PC-9 (cell line): ENCODE measurements at regions not wholly inside any gene's neighbourhood (a gene's known extent, or its start where the extent isn't known, plus 50 kb on each side); places are given as distances from the start of the nearest gene placed in this dataset.

Source experiments
- BruUV-seq: library from RNA; stranded (reverse); fragments of 400-500 nt; replicated peaks from 2 replicates; lab custom pipeline; 2021; lab: Mats Ljungman, UMichigan
- CTCF ChIA-PET: fragments of 300-600 bp; sonication (Branson Sonifier 250); formaldehyde crosslinking; loops from one replicate; lab custom pipeline; 2022; ENCODE audit warnings: antibody characterized with exemption; lab: Charles Lee
- POLR2A ChIA-PET: fragments of 300-600 bp; sonication (Branson Sonifier 250); formaldehyde crosslinking; loops from one replicate; lab custom pipeline; 2022; ENCODE audit warnings: antibody characterized with exemption; ENCODE audit not compliant: unreplicated experiment; lab: Charles Lee
- DNase-seq, 2 experiments: peaks; one replicate each; pipeline versions ENCODE4 v3.0.0 to v3.0.0-alpha.2; 2015 to 2022; ENCODE audit warnings: mixed read lengths in 1 of 2
- H2AFZ ChIP-seq: fragments of 200-600 bp; sonication (generic); 2 replicates; pipeline ENCODE4 v1.8.1; 2017; ENCODE audit warnings: antibody characterized with exemption
- H3F3A ChIP-seq: fragments of 200-600 bp; sonication (generic); 2 replicates; pipeline ENCODE4 v1.8.1; 2017; ENCODE audit warnings: antibody characterized with exemption, mild to moderate bottlenecking, low read depth; ENCODE audit not compliant: insufficient read depth
- H3K27ac ChIP-seq: fragments of 200-600 bp; sonication (generic); 2 replicates; pipeline ENCODE4 v1.6.1; 2016; ENCODE audit warnings: mixed run types
- H3K27me3 ChIP-seq: fragments of 200-600 bp; sonication (generic); 2 replicates; pipeline ENCODE4 v1.6.1; 2016; ENCODE audit warnings: low read depth, mixed run types; ENCODE audit not compliant: insufficient read depth
- H3K36me3 ChIP-seq: fragments of 200-600 bp; sonication (generic); 2 replicates; pipeline ENCODE4 v1.6.1; 2016; ENCODE audit warnings: low read depth, mixed run types
- H3K4me1 ChIP-seq: fragments of 200-600 bp; sonication (generic); replicated peaks from 2 replicates; pipeline ENCODE4 v1.6.1; 2016; ENCODE audit warnings: mixed run types; ENCODE audit not compliant: insufficient read depth
- H3K4me2 ChIP-seq: fragments of 200-600 bp; sonication (generic); 2 replicates; pipeline ENCODE4 v1.6.1; 2017; ENCODE audit warnings: mixed run types
- H3K4me3 ChIP-seq: fragments of 200-600 bp; sonication (generic); 2 replicates; pipeline ENCODE4 v1.6.1; 2016; ENCODE audit warnings: mixed run types
- H3K79me2 ChIP-seq: fragments of 200-600 bp; sonication (generic); 2 replicates; pipeline ENCODE4 v1.6.1; 2017; ENCODE audit warnings: low read depth, mixed run types
- H3K9me2 ChIP-seq: fragments of 200-600 bp; sonication (generic); 2 replicates; pipeline ENCODE4 v1.8.1; 2017; ENCODE audit warnings: mild to moderate bottlenecking; ENCODE audit not compliant: insufficient read depth
- H3K9me3 ChIP-seq: fragments of 200-600 bp; sonication (generic); 2 replicates; pipeline ENCODE4 v1.8.1; 2016; ENCODE audit warnings: low read depth; ENCODE audit not compliant: insufficient read depth
- H4K20me1 ChIP-seq: fragments of 200-600 bp; sonication (generic); 2 replicates; pipeline ENCODE4 v1.8.1; 2017; ENCODE audit not compliant: insufficient read depth
- CTCF ChIP-seq: fragments of 200-600 bp; sonication (generic); conservative IDR thresholded peaks from 2 replicates; pipeline ENCODE4 v1.6.1; 2017; ENCODE audit warnings: mixed run types, antibody characterized with exemption, mild to moderate bottlenecking, moderate library complexity
- EZH2 ChIP-seq: fragments of 200-600 bp; sonication (generic); IDR thresholded peaks from 2 replicates; pipeline ENCODE4 v1.8.0; 2017; ENCODE audit warnings: antibody characterized with exemption, low read depth
- intact Hi-C: fragments of 100-400 bp; cut with micrococcal nuclease; formaldehyde crosslinking; loops from one replicate; pipeline ENCODE4 v1.10.0; 2022; ENCODE audit not compliant: unreplicated experiment

- no TSS peak for BruUV-seq
- Histone ChIP-seq H2AFZ (no peak overlapping the region), H3K27me3 (no peaks in the 10 kb centered on the region), H3K9me3 (no peaks in the 10 kb centered on the region), H3K9me2 (no peaks in the 10 kb centered on the region), H4K20me1 (no peaks in the 10 kb centered on the region), H3F3A (no peaks in the 10 kb centered on the region), H3K4me1 (no peaks in the 10 kb centered on the region), H3K36me3 (no peaks in the 10 kb centered on the region), H3K4me3 (no peak overlapping the region), H3K27ac (no peak overlapping the region), H3K79me2 (no peaks in the 10 kb centered on the region), H3K4me2 (no peak overlapping the region)
- TF ChIP-seq EZH2 (no peak), CTCF (no peak)
- DNase-seq: no peak
- POLR2A ChIA-PET: no interaction called here
- intact Hi-C loops: no loop called here
- CTCF ChIA-PET: no interaction called here
Measured at GRCh38 chr4:43835869-43836268, 612.7 kb downstream of the KCTD8 start.

- ChIA-PET POLR2A (no interaction called here), CTCF (no interaction called here)
- DNase-seq: no peak
- no peaks in the 10 kb centered on the region for H3K9me3 ChIP-seq
- no peaks in the 10 kb centered on the region for H4K20me1 ChIP-seq
- no TSS peak for BruUV-seq
- H3K4me3 ChIP-seq: no peak overlapping the region
- H3K27me3 ChIP-seq: no peaks in the 10 kb centered on the region
- no peak overlapping the region for H2AFZ ChIP-seq
- H3K4me2 ChIP-seq: no peak overlapping the region
- H3K4me1 ChIP-seq: no peaks in the 10 kb centered on the region
- TF ChIP-seq CTCF (no peak), EZH2 (no peak)
- intact Hi-C loops: no loop called here
- no peaks in the 10 kb centered on the region for H3F3A ChIP-seq
- no peaks in the 10 kb centered on the region for H3K79me2 ChIP-seq
- H3K9me2 ChIP-seq: no peaks in the 10 kb centered on the region
- no peaks in the 10 kb centered on the region for H3K36me3 ChIP-seq
- H3K27ac ChIP-seq: no peak overlapping the region
Measured at GRCh38 chr4:43837171-43837570, 611.4 kb downstream of the KCTD8 start.

GRCh38 chr4:43837604-43838003 is 611.0 kb downstream of the KCTD8 start:
- Histone ChIP-seq H4K20me1 (no peaks in the 10 kb centered on the region), H3K4me3 (no peak overlapping the region), H3K9me2 (no peaks in the 10 kb centered on the region), H3F3A (no peaks in the 10 kb centered on the region), H3K27me3 (no peaks in the 10 kb centered on the region), H3K36me3 (no peaks in the 10 kb centered on the region), H2AFZ (no peak overlapping the region), H3K4me1 (no peaks in the 10 kb centered on the region), H3K79me2 (no peaks in the 10 kb centered on the region), H3K4me2 (no peak overlapping the region), H3K9me3 (no peaks in the 10 kb centered on the region), H3K27ac (no peak overlapping the region)
- DNase-seq: no peak
- BruUV-seq: no TSS peak
- TF ChIP-seq EZH2 (no peak), CTCF (no peak)
- intact Hi-C loops: no loop called here
- POLR2A ChIA-PET: no interaction called here
- CTCF ChIA-PET: no interaction called here
